Mononuclear cell (primary cell): ENCODE measurements at regions not wholly inside any gene's neighbourhood (a gene's known extent, or its start where the extent isn't known, plus 50 kb on each side); places are given as distances from the start of the nearest gene placed in this dataset.
"Not testable (repeated sequence)": the region's sequence is repeated elsewhere in the genome, so short reads cannot be mapped to it uniquely, and the experiment has no call there.

Source experiments
- H3K27me3 ChIP-seq: 2 replicates; pipeline ENCODE4 v1.6.0; 2011; ENCODE audit warnings: low read length, control low read depth; ENCODE audit not compliant: insufficient read depth
- H3K4me1 ChIP-seq: 2 replicates; pipeline ENCODE4 v1.5.1; 2011; ENCODE audit warnings: mild to moderate bottlenecking, low read length, control low read depth; ENCODE audit not compliant: insufficient read depth
- H3K4me3 ChIP-seq: 2 replicates; pipeline ENCODE4 v1.5.1; 2011; ENCODE audit warnings: mild to moderate bottlenecking, low read length, moderate library complexity
- H3K9me3 ChIP-seq: 2 replicates; pipeline ENCODE4 v1.5.1; 2011; ENCODE audit warnings: low read depth, mild to moderate bottlenecking, control low read depth, low read length

DNA sequence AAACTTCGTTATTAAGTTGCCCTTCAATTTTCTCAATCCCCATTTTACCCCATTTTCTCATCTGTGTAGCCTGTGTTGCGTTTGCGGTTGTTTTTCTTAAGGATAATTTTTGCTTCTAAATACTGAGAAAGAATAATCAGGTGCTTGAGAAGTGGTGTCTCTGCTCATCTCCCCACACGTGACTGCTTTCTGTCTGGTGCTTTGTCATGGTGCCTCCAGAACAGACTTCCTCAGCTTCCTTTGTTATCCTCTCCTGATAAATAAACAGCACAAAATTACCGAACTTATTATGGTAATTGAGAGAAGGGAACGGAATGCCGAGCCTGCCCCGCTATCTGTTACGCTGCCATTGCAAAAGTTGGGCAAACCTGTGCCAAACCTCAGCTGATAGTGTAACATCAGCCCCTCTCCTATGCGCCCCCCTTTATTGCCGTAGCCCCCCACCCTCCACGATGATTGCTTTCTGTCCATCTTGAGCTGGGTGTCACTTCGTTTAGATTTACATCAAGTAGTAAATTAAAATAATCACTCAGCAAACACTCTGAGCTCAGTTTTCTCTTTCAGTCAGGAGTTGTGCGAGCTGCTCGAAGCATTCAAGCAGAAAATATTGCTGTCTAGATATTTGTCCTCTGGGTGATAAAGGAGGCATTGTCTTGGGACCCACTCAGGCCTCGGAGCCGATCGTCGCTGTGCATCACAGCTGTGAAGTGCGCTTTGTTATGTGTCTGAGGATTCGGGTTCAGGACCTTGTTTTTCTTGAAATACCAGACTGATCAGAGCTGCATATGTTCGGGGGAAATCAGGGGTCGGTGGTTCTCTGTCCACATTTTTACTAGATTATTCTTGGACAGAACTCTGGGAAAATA is 1008.5 kb upstream of the FANCL start:
- H3K9me3 ChIP-seq, result no peaks in the 10 kb centered on the region
- H3K27me3 ChIP-seq, result no peaks in the 10 kb centered on the region
- H3K4me3 ChIP-seq, result no peak overlapping the region
- no peaks in the 10 kb centered on the region for H3K4me1 ChIP-seq

DNA sequence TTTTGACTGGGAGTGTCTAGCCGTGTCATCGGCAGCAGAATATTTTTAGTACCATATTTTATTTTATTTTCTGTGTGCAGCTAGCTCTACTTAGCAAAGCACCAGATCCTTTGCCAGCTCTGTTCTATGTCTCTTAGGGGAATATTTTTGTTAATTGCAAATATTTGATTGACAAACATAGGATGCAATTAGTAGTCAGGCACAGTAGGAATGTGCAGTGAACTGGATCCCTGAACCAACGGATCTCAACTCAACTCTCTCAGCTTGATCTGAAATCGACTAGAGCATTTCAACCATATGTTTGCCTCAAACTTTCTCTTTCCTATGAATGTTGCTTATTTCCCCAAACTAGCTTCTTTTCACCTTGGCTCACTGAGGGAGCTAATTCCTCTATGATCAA is 998.0 kb upstream of the FANCL start:
- Histone ChIP-seq H3K9me3 (no peaks in the 10 kb centered on the region), H3K27me3 (no peaks in the 10 kb centered on the region), H3K4me3 (no peak overlapping the region), H3K4me1 (no peaks in the 10 kb centered on the region)

DNA sequence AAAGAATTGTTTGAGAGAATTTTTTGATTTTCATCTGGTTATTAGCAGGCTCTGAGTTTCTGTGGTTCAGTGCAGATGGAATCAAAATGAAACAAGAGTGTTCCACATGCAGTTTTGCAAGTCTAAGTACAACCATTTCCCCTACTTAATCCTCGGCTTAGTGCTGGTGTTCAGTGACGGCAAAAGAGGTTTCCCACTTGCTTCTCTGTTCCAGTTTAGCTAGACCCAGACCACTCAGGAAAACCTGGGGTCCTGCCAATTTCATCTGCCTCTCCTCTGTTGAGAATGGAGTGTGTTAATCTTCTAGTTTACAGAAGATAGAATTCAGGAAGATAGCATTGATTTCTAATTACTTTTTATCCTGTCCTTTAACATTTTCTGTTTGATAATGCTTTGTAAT is 996.2 kb upstream of the FANCL start:
- H3K27me3 ChIP-seq, result no peaks in the 10 kb centered on the region
- H3K4me1 ChIP-seq, result no peaks in the 10 kb centered on the region
- no peaks in the 10 kb centered on the region for H3K9me3 ChIP-seq
- H3K4me3 ChIP-seq, result no peak overlapping the region

DNA sequence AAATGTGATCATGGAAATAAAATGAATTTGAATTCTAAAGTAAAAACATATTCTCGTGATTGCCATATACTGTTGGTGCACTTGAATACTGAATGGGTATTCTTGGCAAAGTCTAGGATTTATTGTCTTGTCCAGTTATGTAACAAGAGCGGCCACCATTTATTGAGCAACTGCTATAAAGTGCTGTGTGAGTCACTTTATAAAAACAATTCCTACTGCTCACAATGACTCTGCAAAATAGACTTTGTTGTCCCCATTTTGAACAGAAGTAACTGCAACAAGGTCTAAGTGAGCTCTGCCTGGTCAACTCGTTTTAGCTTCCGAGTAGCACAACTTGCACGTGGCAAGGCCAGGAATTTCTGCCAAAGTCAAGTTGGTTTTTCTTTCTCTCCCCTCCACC is 995.6 kb upstream of the FANCL start:
- no peak overlapping the region for H3K4me3 ChIP-seq

DNA sequence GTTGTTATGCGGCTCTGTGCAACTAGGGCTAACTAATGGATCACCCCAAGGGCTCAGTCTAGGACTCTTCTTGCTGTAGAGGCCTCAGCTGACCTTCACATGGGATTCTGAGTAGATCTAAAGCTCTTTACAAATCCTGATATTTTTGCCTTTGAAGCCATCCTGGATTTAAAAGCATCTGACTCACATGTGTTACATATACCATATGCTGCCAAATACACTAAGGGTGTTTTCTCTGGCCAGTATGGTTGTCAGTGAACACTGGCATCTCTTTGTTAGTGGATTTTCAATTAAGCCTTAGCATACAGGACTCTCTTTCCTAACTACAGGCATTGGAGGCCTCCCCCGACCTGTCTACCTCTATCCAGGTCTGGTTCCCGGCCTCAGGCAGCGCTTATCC is 992.8 kb upstream of the FANCL start:
- H3K4me1 ChIP-seq, result no peaks in the 10 kb centered on the region
- no peaks in the 10 kb centered on the region for H3K27me3 ChIP-seq
- H3K9me3 ChIP-seq, result no peaks in the 10 kb centered on the region
- H3K4me3 ChIP-seq, result no peak overlapping the region

More for the DNA sequence above, 995.6 kb upstream of the FANCL start:
- Histone ChIP-seq H3K9me3 (no peaks in the 10 kb centered on the region), H3K27me3 (no peaks in the 10 kb centered on the region), H3K4me1 (no peaks in the 10 kb centered on the region)

DNA sequence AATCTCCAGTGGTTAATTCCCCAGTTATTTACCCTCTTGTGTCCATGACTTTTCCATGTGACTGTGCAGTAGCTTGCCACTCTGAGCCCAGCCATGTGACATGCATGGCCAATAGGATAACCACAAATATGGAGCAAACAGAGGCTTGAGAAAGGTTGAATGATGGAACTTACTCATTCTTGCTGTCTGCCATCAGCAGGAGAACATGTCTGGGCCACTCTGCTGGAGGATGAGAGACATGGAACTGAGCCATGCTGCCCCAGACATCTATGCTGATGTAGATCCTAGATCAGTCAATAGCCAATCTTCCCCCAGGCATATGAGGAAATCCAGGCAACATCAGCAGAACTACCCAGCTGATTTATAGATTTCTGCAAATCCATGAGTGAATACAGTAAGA is 992.3 kb upstream of the FANCL start:
- Histone ChIP-seq H3K4me3 (no peak overlapping the region), H3K9me3 (no peaks in the 10 kb centered on the region), H3K4me1 (no peaks in the 10 kb centered on the region), H3K27me3 (no peaks in the 10 kb centered on the region)

DNA sequence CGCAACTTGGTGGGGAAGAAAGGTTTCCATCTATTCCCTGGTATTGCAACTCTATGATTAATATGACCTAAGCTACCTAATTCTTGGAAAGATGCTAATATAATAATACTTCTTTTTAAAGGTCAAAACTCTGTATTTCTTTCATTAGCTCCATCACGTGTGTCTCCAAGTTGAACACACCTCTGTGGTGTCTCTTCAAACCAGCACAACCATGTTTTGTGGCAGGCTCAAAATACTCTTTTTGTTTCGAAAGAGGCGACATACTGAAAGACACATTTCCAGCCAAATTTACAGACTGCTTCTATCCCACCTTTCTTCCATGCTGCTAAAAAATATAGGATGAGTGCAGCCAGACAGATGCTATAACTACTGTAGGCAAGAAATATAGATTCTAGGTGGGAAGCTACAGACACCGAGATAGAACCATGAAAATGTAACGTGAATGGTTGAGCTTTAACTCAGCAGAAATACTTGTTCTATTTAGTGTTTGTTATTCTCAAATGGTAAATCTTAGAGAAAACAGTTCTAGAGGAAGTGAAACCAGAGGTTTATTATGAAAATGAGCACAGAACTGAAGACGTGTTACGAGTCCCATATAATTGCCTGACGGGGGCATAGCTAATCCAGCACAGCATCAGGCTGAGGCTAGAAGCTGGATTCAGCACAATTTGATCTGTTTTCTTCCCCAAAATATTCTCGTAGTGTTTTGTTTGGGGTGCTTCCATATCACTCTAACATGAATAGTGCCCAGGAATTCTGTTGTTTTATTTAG is 991.5 kb upstream of the FANCL start:
- Histone ChIP-seq H3K9me3 (no peaks in the 10 kb centered on the region), H3K27me3 (no peaks in the 10 kb centered on the region), H3K4me1 (no peaks in the 10 kb centered on the region), H3K4me3 (no peak overlapping the region)

DNA sequence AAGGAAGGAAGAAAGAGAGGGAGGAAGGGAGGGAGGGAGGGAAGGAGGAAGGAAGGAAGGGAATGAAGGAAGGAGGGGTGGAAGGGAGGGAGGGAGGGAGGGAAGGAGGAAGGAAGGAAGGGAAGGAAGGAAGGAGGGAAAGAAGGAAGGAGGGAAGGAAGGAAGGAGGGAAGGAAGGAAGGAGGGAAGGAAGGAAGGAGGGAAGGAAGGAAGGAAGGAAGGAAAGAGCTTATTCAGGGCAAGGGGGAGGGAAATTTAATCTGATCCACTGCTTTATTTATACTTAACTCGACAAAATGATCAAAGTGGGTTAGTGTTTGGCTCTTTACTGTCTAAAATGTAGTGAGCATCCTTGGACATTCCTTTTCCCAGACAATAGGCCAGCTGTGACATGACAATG is 985.2 kb upstream of the FANCL start:
- not testable (repeated sequence) for H3K4me1 ChIP-seq, H3K27me3 ChIP-seq, H3K4me3 ChIP-seq, H3K9me3 ChIP-seq

DNA sequence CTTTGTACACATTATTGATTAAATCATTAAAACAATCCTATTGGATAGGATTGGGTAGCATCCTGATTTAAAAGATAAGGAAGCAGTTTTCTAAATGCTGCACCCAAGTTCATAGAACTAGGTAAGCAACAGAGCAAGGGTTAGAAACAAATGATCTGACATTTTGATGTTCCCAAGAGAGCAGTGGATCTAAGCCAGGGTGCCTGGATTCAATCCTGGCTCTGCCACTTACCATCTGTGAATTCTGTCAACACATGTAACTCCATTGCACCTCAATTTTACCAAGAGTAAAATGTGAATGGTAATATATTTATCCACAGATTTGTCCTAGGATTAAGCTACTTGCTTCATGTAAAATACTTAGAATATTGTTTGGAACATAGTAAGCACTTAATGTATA is 982.6 kb upstream of the FANCL start:
- H3K4me3 ChIP-seq, result no peak overlapping the region
- H3K4me1 ChIP-seq, result no peaks in the 10 kb centered on the region
- H3K9me3 ChIP-seq, result no peaks in the 10 kb centered on the region
- H3K27me3 ChIP-seq, result no peaks in the 10 kb centered on the region

DNA sequence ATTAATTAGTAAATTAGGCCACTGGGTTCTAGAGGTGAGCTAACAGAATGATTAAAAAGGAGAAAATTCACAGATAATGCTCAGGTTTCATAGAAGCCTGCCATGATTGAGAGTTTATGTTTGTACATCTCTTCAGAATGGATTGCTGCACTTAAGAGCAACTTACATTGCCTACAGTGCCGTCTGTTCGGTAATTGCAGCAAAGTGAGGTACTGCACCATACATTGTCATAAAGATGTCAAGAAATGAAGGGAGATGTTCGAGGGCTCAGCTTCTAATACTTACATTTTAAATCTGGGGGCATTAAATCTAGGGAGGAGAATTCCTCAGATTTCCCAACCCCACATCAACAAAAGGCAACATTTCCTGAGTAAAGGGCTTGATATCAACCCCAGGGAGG is 976.2 kb upstream of the FANCL start:
- Histone ChIP-seq H3K9me3 (no peaks in the 10 kb centered on the region), H3K4me3 (no peak overlapping the region), H3K4me1 (no peaks in the 10 kb centered on the region), H3K27me3 (no peaks in the 10 kb centered on the region)

DNA sequence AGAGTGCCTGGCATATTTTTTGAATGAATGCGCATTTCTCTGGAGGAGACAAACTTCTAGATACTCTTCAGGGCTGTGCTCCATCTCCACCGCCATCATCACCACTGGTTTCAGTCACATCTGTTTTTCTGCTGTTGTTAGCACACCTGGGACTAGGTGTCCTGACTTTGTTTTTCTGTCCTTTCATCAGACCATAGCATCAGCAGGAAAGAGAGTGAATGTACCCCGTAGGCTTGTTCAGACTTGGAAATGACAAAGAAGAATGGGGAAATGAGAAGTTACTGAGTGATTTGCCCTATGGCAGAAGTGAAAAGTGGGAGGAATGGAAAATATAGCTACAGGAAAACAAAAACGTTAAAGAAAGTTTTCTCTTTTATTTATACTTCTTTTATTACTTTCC is 965.2 kb upstream of the FANCL start:
- Histone ChIP-seq H3K4me1 (no peaks in the 10 kb centered on the region), H3K27me3 (no peaks in the 10 kb centered on the region), H3K9me3 (no peaks in the 10 kb centered on the region), H3K4me3 (no peak overlapping the region)

DNA sequence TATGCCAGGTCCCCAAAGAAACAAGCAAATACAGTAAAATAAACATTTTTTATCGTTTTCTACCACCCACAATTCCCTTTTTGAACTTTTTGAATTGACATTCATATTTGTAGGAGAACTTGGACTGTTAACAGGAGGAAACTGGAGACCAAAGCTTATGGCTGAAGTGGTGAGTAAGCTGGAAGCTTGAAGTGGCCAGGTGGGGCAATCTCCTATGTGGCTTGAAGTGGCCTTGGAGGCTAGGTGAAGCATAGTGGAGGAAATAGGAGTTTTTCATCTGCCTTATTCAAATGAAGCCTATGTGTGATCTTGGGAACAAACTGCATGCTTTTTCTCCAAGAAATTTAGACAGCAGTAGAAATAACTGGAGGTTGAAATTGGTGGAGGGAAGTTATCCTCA is 962.9 kb upstream of the FANCL start:
- no peaks in the 10 kb centered on the region for H3K27me3 ChIP-seq
- H3K4me1 ChIP-seq, result no peaks in the 10 kb centered on the region
- no peaks in the 10 kb centered on the region for H3K9me3 ChIP-seq
- H3K4me3 ChIP-seq, result no peak overlapping the region

DNA sequence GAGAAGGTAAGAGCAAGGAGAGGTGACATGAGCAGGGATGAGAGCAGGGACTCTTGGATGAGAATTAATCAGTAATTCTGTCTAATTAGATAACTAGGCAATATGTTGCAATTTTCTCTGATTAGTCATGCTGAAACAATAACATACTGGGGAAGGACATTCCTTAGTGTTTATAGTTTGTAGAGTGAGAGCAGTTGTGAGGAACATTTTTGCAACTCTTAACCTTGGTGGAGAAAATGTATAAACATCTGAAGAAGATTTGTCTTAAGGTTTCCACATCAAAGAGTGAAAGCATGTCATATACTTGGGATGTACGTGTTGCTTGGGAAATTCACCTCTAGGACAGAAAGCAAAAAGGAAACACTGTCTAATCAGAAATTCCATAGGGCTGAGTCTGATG is 955.4 kb upstream of the FANCL start:
- H3K4me3 ChIP-seq, result no peak overlapping the region
- H3K4me1 ChIP-seq, result no peaks in the 10 kb centered on the region
- no peaks in the 10 kb centered on the region for H3K27me3 ChIP-seq
- H3K9me3 ChIP-seq, result no peaks in the 10 kb centered on the region

DNA sequence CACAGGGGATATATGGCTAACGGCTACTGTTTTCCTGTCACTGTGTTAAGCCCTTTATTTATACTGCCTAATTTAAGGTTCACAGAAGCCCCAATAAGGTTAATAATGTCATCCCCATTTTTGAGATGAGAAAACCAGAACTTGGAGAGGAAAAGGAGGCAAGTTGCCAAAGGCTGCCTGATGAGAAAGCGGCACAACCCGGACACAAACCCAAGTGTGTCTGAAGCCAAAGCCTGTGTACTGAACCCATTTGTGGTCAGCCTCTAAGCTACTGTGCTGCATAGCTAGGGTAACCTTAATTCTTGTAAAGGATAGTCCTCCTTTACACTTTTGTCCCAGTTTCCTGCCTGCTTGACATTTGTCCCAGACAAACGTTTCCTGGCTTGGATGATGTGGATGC is 954.7 kb upstream of the FANCL start:
- H3K9me3 ChIP-seq, result no peaks in the 10 kb centered on the region
- no peaks in the 10 kb centered on the region for H3K4me1 ChIP-seq

DNA sequence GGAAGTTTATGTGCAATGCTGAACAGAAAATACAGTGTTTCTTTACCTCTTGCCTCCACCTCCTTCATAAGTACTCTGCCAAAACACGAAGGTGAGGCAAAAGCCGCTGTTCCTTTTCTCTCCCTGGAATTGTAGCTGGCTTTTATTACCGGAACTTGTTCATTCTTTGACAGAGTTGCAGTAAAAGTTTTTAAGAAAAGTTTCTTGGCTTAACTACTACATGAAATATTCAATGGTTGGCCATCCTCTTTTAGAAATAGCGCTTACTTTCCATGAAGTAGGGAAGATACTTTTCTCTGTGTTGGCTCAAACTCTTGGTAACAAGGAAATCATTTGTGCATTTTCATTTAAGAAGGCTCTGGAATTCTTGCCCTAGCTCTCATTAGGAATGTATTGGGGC is 950.7 kb upstream of the FANCL start:
- Histone ChIP-seq H3K27me3 (no peaks in the 10 kb centered on the region), H3K9me3 (no peaks in the 10 kb centered on the region), H3K4me3 (no peak overlapping the region), H3K4me1 (no peaks in the 10 kb centered on the region)

More for the DNA sequence above, 954.7 kb upstream of the FANCL start:
- Histone ChIP-seq H3K4me3 (no peak overlapping the region), H3K27me3 (no peaks in the 10 kb centered on the region)

DNA sequence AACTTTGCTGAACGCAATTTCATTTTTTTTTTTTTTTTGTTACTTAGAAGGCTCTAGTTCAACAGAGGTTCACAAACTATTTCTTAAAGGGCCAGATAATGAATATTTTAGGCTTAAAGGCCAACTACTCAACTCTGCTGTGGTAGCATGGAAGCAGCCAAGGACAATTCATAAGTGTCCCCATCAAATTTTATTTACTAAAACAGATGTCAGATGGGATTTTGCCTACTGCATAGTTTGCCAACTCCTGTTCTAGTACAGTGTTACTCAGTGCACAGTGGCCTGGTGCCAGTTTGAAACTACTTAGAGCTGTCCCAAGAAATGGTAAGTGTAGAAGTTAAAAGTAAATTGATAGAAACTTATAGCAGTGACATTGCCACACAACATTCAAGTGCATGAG is 949.4 kb upstream of the FANCL start:
- no peaks in the 10 kb centered on the region for H3K27me3 ChIP-seq
- no peaks in the 10 kb centered on the region for H3K9me3 ChIP-seq
- no peaks in the 10 kb centered on the region for H3K4me1 ChIP-seq
- H3K4me3 ChIP-seq, result no peak overlapping the region
